IPS DF 19.7 (cell line): ENCODE measurements at regions not wholly inside any gene's neighbourhood (a gene's known extent, or its start where the extent isn't known, plus 50 kb on each side); places are given as distances from the start of the nearest gene placed in this dataset.
"Not testable (repeated sequence)": the region's sequence is repeated elsewhere in the genome, so short reads cannot be mapped to it uniquely, and the experiment has no call there.

Experiments
- DNase-seq: peaks from one replicate; pipeline ENCODE4 v3.0.0-alpha.2; 2013; ENCODE audit warnings: low read depth, low spot score

DNA sequence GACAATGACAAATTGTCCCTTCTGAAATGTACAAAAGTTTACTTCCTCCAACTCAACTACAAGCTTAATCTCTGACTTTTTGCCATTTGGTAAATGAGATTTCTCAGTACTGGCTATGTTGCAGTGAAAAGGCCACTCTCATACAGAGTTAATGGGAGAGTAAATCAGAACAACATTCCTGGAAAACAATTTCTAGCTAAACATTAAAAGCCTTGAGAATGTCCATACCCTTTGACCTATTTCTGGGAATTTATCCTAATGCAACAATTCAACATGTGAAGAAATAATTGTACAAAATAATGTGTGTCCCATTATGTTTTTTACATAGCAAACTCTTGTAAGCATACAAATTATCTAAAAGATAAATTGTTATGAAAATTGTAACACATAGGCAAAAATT lies 56.3 kb upstream of the SPEF2 start:
- DNase-seq = no peak

GRCh38 chr5:35557748-35558147 lies 59.9 kb upstream of the SPEF2 start:
- no peak for DNase-seq

- DNase-seq = no peak
These were observed 60.5 kb upstream of the SPEF2 start for GRCh38 chr5:35557199-35557598.

GRCh38 chr5:35554016-35554415 lies 63.6 kb upstream of the SPEF2 start:
- DNase-seq = no peak

- no peak for DNase-seq
These were observed 72.5 kb upstream of the SPEF2 start for GRCh38 chr5:35545190-35545589.

DNA sequence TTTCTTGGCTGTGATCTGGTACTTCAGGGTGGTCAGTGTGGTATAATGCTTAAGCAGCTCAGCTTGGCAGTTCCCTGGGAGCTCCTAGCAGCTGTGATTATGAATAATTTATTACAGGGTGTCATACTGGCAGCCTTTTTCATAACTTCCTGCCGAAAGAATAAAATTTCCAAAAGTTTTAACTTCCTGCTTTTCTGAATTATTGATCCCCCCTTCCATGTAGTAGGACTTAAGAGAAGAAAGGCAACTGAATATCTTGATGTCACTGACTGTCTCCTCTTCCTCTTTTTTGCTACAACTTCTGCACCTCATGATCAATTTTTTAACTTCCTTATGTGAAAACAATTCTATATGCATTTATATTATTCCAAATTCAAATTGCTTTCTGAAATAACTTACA lies 74.3 kb upstream of the SPEF2 start:
- DNase-seq = no peak

DNA sequence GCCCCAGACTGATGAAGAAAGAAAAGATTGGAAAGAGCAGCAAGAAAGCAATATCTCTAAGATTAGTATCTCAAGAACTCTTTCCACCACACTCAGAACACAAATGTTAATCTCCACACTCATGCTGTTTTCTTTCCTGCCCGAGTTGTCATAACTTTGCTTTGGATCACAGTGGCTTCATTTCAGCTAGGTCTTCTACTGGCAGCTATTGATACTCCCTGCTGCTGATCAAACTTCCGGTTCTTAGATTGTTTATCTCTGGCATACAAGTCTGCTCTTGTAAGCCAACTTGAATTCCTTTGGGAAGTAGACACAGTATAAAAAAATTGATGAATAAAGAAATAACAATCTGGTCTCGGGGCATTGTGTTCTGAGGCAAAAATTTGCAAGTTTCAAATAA lies 77.7 kb upstream of the SPEF2 start:
- DNase-seq = no peak

GRCh38 chr5:35538198-35538931 lies 79.3 kb upstream of the SPEF2 start:
- DNase-seq = no peak

- DNase-seq = no peak
These were observed 84.5 kb upstream of the SPEF2 start for GRCh38 chr5:35533156-35533555.

- DNase-seq = not testable (repeated sequence)
These were observed 86.1 kb upstream of the SPEF2 start for GRCh38 chr5:35531553-35531952.

- no peak for DNase-seq
These were observed 99.6 kb upstream of the SPEF2 start for GRCh38 chr5:35518104-35518503.

DNA sequence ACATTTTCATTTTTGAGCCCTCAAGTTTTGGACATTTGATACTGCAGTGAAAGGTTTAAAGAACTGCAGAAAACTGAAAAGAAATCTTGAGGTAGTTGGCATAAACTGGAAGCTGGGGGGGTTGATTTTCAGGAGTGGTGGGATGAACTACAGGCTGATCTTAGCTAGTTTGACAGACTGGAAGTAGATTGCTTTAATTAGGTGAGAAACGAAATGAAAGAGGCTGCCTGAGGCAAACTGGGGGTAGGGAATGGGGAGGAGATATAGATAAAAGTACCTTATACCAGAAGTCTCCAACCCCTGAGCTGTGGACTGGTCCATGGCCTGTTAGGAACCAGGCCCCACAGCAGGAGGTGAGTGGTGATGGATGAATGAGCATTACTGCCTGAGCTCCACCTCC lies 101.4 kb upstream of the SPEF2 start:
- no peak for DNase-seq

DNA sequence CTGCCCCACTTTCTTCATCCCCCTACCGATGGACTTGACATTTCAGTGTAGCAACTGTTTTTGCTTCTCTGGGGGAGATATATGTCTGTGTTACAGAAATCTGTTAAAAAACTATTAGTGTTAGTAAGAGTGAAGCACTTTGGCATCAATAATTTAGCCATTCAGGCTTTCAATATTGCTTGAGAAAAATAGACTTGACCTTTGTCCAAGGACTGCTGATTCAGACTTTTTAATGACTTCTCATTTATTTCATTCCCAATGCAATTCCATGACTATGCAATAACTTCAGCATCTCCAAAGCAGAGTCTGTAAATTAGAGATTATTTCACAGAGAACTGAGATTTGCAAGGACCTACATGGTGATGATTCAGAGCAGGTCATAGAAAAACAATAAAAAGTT lies 104.1 kb upstream of the SPEF2 start:
- DNase-seq = no peak

DNA sequence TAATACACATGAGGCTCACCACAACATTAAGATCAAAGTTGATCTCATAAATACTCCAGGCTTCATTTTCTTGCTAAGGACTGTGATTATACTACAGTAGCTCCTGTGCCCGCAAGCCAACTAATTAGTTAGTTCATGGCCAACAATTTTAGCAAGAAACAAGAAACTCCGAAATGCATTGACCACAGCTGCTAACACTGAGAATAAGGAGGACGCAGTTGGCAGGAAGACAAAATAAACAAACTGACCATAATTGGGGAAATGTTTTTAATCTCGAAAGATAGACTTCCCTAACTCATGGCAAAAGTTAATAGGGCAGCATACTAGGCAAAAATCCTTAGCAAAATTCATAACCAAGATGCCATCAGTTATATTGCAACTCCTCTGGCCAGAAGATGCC lies 115.5 kb upstream of the SPEF2 start:
- DNase-seq = no peak

DNA sequence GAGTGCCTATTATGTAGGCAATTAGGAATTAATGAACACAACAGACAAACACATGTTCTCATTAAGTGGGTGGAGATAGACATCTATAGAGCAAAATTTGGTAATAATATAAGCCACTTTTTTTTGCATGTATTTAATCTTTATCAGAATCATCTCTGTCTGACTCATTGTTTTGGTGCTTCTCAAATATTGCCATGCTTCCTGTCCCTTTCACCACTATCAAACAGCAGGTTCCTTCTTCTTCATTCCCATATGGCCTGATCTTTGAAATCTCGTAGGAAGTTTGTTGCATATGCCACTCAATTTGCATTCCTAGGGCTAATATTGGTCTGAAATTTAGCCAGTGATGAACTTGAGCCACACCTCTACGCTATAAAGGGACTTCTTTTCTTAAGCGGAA lies 128.9 kb upstream of the SPEF2 start:
- DNase-seq = no peak

- DNase-seq = no peak
These were observed 129.6 kb upstream of the SPEF2 start for GRCh38 chr5:35488055-35488454.

- DNase-seq = no peak
These were observed 130.2 kb upstream of the SPEF2 start for GRCh38 chr5:35487233-35488025.

- DNase-seq = no peak
These were observed 132.2 kb upstream of the SPEF2 start for GRCh38 chr5:35485487-35485886.

GRCh38 chr5:35484241-35484640 lies 133.4 kb upstream of the SPEF2 start:
- DNase-seq = no peak

- no peak for DNase-seq
These were observed 133.9 kb upstream of the SPEF2 start for GRCh38 chr5:35483780-35484179.

DNA sequence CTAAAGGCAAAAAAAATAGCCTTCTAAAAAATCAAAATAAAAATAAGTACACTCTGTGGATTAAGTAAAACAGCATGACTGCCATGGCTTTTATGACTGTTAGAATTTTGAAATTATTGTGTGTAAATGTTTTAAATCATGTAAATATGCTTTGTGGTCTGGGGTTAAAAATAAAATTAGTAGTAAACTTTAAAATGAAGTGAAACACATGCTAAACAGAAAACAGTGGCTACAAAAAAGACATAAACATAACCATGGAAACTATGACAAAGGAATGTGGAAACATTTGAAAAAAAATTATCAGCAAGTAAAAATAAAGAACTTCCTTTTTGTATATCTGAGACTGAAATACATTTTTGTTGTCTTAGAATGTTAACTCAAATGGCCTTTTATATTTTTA lies 134.5 kb upstream of the SPEF2 start:
- no peak for DNase-seq

- no peak for DNase-seq
These were observed 135.4 kb upstream of the SPEF2 start for GRCh38 chr5:35482167-35482755.
